PC-3 (cell line): ENCODE measurements at regions not wholly inside any gene's neighbourhood (a gene's known extent, or its start where the extent isn't known, plus 50 kb on each side); places are given as distances from the start of the nearest gene placed in this dataset.

Experiments
- ATAC-seq: fragments of 200-7000 bp; cut with Tn5 transposase; 2 replicates; pipeline ENCODE4 v1.9.1; 2020; ENCODE audit warnings: mild to moderate bottlenecking, moderate library complexity
- BruUV-seq: library from RNA; stranded (reverse); fragments of 400-500 nt; replicated peaks from 2 replicates; lab custom pipeline; 2021; lab: Mats Ljungman, UMichigan
- CTCF ChIA-PET: fragments of 300-600 bp; sonication (Branson Sonifier 250); formaldehyde crosslinking; loops from one replicate; lab custom pipeline; 2022; ENCODE audit warnings: antibody characterized with exemption; lab: Charles Lee
- POLR2A ChIA-PET: fragments of 300-600 bp; sonication (Branson Sonifier 250); formaldehyde crosslinking; loops from one replicate; lab custom pipeline; 2022; ENCODE audit warnings: antibody characterized with exemption; ENCODE audit not compliant: unreplicated experiment; lab: Charles Lee
- DNase-seq: peaks from one replicate; pipeline ENCODE4 v3.0.0-alpha.2; 2015
- H2AFZ ChIP-seq: fragments of 300-600 bp; sonication (generic); 2 replicates; pipeline ENCODE4 v1.6.0; 2016; ENCODE audit warnings: antibody characterized with exemption, low read length
- H3F3A ChIP-seq: fragments of 300-600 bp; sonication (generic); one replicate; pipeline ENCODE4 v1.6.0; 2017; ENCODE audit warnings: antibody characterized with exemption, low read length, control low read depth, mild to moderate bottlenecking; ENCODE audit not compliant: unreplicated experiment
- H3K27ac ChIP-seq: fragments of 300-600 bp; sonication (generic); 2 replicates; pipeline ENCODE4 v1.5.1; 2016; ENCODE audit warnings: mild to moderate bottlenecking, low read length
- H3K27me3 ChIP-seq: fragments of 300-600 bp; sonication (generic); 2 replicates; pipeline ENCODE4 v1.6.1; 2016; ENCODE audit warnings: low read length, mixed read lengths
- H3K36me3 ChIP-seq: fragments of 300-600 bp; sonication (generic); 2 replicates; pipeline ENCODE4 v1.6.1; 2016; ENCODE audit warnings: low read depth, mixed run types, low read length, mixed read lengths
- H3K4me1 ChIP-seq: fragments of 300-600 bp; sonication (generic); 2 replicates; pipeline ENCODE4 v1.5.1; 2016; ENCODE audit warnings: low read length; ENCODE audit not compliant: insufficient read depth
- H3K4me2 ChIP-seq: fragments of 300-600 bp; sonication (generic); 2 replicates; pipeline ENCODE4 v1.6.0; 2016; ENCODE audit warnings: low read length
- H3K4me3 ChIP-seq: fragments of 300-600 bp; sonication (generic); 2 replicates; pipeline ENCODE4 v1.5.1; 2016; ENCODE audit warnings: mild to moderate bottlenecking, low read length, mixed read lengths
- H3K79me2 ChIP-seq: fragments of 300-600 bp; sonication (generic); 2 replicates; pipeline ENCODE4 v1.6.1; 2017; ENCODE audit warnings: low read length, mixed read lengths
- H3K9ac ChIP-seq: fragments of 300-600 bp; sonication (generic); 2 replicates; pipeline ENCODE4 v1.6.0; 2016; ENCODE audit warnings: mild to moderate bottlenecking, low read length
- H3K9me2 ChIP-seq: fragments of 300-600 bp; sonication (generic); replicated peaks from 2 replicates; pipeline ENCODE4 v1.6.1; 2016; ENCODE audit warnings: mixed run types, low read length, mixed read lengths
- H3K9me3 ChIP-seq: fragments of 300-600 bp; sonication (generic); 2 replicates; pipeline ENCODE4 v1.6.1; 2016; ENCODE audit warnings: low read length, mixed read lengths
- H4K20me1 ChIP-seq: fragments of 300-600 bp; sonication (generic); 2 replicates; pipeline ENCODE4 v1.6.1; 2016; ENCODE audit warnings: low read length, mixed read lengths
- CTCF ChIP-seq: fragments of 300-600 bp; sonication (generic); conservative IDR thresholded peaks from 2 replicates; pipeline ENCODE4 v1.5.1; 2017; ENCODE audit warnings: antibody characterized with exemption, low read depth, mild to moderate bottlenecking, low read length
- EZH2 ChIP-seq: fragments of 300-600 bp; sonication (generic); IDR thresholded peaks from one replicate; pipeline ENCODE4 v1.6.1; 2017; ENCODE audit warnings: antibody characterized with exemption, mild to moderate bottlenecking, low read length; ENCODE audit not compliant: unreplicated experiment
- EZH2phosphoT487 ChIP-seq: fragments of 300-600 bp; sonication (generic); IDR thresholded peaks from 2 replicates; pipeline ENCODE4 v1.6.1; 2018; ENCODE audit warnings: mild to moderate bottlenecking, antibody characterized with exemption, low read length, borderline replicate concordance
- intact Hi-C: fragments of 100-400 bp; cut with micrococcal nuclease; formaldehyde crosslinking; loops from 2 replicates; pipeline ENCODE4 v1.9.0; 2023

DNA sequence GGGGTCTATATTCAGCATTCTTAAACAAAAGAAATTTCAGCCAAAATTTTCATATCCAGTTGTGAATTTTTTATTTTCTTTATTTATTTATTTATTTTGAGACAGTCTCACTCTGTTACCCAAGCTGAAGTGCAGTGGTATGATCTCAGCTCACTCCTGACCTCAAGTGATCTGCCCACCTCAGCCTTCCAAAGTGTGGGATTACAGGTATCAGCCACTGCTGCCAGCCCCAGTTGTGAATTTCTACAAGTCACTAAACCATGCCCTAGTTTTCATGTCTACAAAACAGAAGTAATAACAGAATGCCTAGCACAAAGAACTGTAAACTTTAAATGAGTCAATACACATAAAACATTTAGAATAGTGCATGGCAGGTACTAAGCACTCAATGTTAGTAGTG lies 254.2 kb downstream of the C12orf50 start:
- ChIA-PET POLR2A (interaction anchor here (0.6 kb wide), 1 partner anchor 218 kb away, joined by 3 read pairs; no protein-coding TSS in a partner anchor), CTCF (no interaction called here)
- Histone ChIP-seq H3K9me2 (no peaks in the 10 kb centered on the region), H3K4me2 (no peak overlapping the region), H3K79me2 (no peaks in the 10 kb centered on the region), H4K20me1 (no peaks in the 10 kb centered on the region), H3K9ac (no peak overlapping the region), H3K27me3 (no peaks in the 10 kb centered on the region), H3F3A (no peaks in the 10 kb centered on the region), H3K4me1 (no peaks in the 10 kb centered on the region), H3K4me3 (no peak overlapping the region), H3K27ac (no peak overlapping the region), H3K36me3 (no peaks in the 10 kb centered on the region), H3K9me3 (no peaks in the 10 kb centered on the region), H2AFZ (no peak overlapping the region)
- ATAC-seq (no peak), DNase-seq (no peak)
- TF ChIP-seq CTCF = no peak
- TF ChIP-seq EZH2phosphoT487 = no peak
- TF ChIP-seq EZH2 = no peak
- BruUV-seq = no TSS peak
- intact Hi-C loops = no loop called here

DNA sequence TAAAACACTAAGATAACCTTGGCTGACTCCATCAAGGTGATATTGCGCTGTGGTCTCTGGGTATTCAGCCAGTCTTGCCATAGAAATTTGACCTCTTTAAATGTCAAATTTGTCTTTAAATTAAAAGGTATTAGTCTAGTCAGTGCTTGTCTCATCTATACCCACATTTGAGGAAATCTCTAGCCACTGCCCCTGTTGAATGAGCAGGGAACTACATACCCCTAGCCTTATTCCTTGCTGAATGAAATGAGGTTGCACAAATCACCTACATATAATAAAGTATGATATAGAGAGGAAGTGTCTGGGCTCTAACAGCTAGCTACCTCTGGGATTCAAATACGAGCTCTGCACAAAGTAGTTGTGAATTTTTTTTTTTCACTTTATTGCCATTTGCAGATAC lies 256.8 kb downstream of the C12orf50 start:
- Histone ChIP-seq H3K27ac (no peak overlapping the region), H2AFZ (no peak overlapping the region), H3K4me3 (no peak overlapping the region), H3K9me3 (no peaks in the 10 kb centered on the region), H3K36me3 (no peaks in the 10 kb centered on the region), H3K9ac (no peak overlapping the region), H3K9me2 (no peaks in the 10 kb centered on the region), H3K4me2 (no peak overlapping the region), H3F3A (no peaks in the 10 kb centered on the region), H3K4me1 (no peaks in the 10 kb centered on the region), H4K20me1 (no peaks in the 10 kb centered on the region), H3K27me3 (no peaks in the 10 kb centered on the region), H3K79me2 (no peaks in the 10 kb centered on the region)
- DNase-seq (no peak), ATAC-seq (no peak)
- intact Hi-C loops = no loop called here
- BruUV-seq = no TSS peak
- POLR2A ChIA-PET = no interaction called here
- no peak for TF ChIP-seq EZH2phosphoT487
- TF ChIP-seq EZH2 = no peak
- TF ChIP-seq CTCF = no peak
- CTCF ChIA-PET = no interaction called here

DNA sequence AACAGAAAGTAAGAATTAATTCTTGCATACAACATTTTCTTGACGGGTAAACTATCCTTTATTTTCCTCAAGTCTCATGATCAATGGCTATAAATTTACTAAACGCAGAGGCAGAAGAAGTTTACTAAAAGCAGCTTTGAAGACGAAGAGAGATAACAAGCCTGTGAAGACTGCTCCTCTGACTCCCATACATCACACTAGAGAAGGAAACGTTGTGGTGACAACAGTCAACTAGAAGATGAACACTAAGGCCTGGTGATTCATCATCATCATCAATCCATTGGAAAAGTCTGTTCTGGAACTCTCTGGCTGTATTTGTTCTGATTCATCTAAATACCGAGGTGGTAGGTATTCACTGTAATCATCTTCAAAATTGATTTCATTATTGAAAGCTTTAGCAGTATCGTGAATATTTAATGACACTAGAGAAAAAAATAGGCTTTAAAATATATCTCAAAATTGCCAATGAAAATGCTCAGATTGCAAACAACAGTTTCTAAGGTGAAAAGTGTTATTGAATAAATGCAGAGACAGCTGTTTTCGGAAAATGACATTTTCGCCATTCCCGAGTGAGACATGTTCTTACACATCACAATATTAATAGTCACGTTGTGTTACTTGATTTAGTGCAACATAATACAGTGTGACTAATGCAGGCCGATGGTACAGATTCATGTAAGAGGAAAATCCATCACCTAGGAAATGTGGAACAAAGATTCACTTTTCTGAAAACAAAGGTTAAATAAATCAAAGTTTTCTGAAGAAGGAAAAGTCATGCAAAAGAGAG lies 260.5 kb downstream of the C12orf50 start:
- no peaks in the 10 kb centered on the region for H3K9me2 ChIP-seq
- no peaks in the 10 kb centered on the region for H3K27me3 ChIP-seq
- no peak overlapping the region for H3K9ac ChIP-seq
- intact Hi-C loops = no loop called here
- no peak overlapping the region for H3K27ac ChIP-seq
- H4K20me1 ChIP-seq = no peaks in the 10 kb centered on the region
- no peaks in the 10 kb centered on the region for H3K79me2 ChIP-seq
- H3K9me3 ChIP-seq = no peaks in the 10 kb centered on the region
- DNase-seq (no peak), ATAC-seq (no peak)
- H2AFZ ChIP-seq = no peak overlapping the region
- no TSS peak for BruUV-seq
- no peaks in the 10 kb centered on the region for H3K4me1 ChIP-seq
- ChIA-PET CTCF (no interaction called here), POLR2A (no interaction called here)
- H3K36me3 ChIP-seq = no peaks in the 10 kb centered on the region
- H3F3A ChIP-seq = no peaks in the 10 kb centered on the region
- TF ChIP-seq EZH2phosphoT487 (no peak), EZH2 (no peak), CTCF (no peak)
- no peak overlapping the region for H3K4me3 ChIP-seq
- no peak overlapping the region for H3K4me2 ChIP-seq
